ENCODE measurements at regions not wholly inside any gene's neighbourhood (a gene's known extent, or its start where the extent isn't known, plus 50 kb on each side); places are given as distances from the start of the nearest gene placed in this dataset.

- no peaks in the 10 kb centered on the region for H3K27me3 ChIP-seq (ENCODE audit: insufficient read depth, low read length)
- H3K79me2 ChIP-seq (ENCODE audit: control insufficient read depth, insufficient read depth, low read length, poor library complexity), result no peaks in the 10 kb centered on the region
- H3K18ac ChIP-seq (ENCODE audit: low read length), result no peak overlapping the region
- H2BK120ac ChIP-seq (ENCODE audit: insufficient read depth, low read length, poor library complexity), result no peak overlapping the region
- H2AFZ ChIP-seq (ENCODE audit: insufficient read depth, low read length, poor library complexity), result no peak overlapping the region
- no peaks in the 10 kb centered on the region for H3K36me3 ChIP-seq (ENCODE audit: control insufficient read depth in 1 of 2, insufficient read depth in 2 of 2, low read length in 2 of 2)
- no CpG with 5 or more reads among the region's 11 CpGs for WGBS (ENCODE audit: extremely low coverage, insufficient coverage, insufficient read length)
- H3K79me1 ChIP-seq (ENCODE audit: low read length), result no peaks in the 10 kb centered on the region
- H2BK5ac ChIP-seq (ENCODE audit: low read depth, low read length, poor library complexity), result no peak overlapping the region
- H3K23ac ChIP-seq (ENCODE audit: low read length), result no peak overlapping the region
- DNase-seq, result no peak
- no peak overlapping the region for H3K9ac ChIP-seq (ENCODE audit: low read length)
- no peak overlapping the region for H3K14ac ChIP-seq (ENCODE audit: low read length)
- H3K4me2 ChIP-seq (ENCODE audit: low read length), result no peak overlapping the region
- H4K12ac ChIP-seq (ENCODE audit: low read depth, low read length), result no peak overlapping the region
- H3K4me3 ChIP-seq (ENCODE audit: low read depth, low read length), result no peak overlapping the region
- no peak overlapping the region for H3K4ac ChIP-seq (ENCODE audit: low read depth, low read length)
- no peak overlapping the region for H3K27ac ChIP-seq (ENCODE audit: low read depth, low read length)
- H3K9me3 ChIP-seq (ENCODE audit: insufficient read depth, low read depth, low read length), result peaks cover 2% of the 10 kb centered on the region
- no peak overlapping the region for H4K91ac ChIP-seq (ENCODE audit: low read depth, low read length)
- H4K8ac ChIP-seq (ENCODE audit: low read depth, low read length), result no peak overlapping the region
- H2AK5ac ChIP-seq (ENCODE audit: low read length), result no peak overlapping the region
- no peaks in the 10 kb centered on the region for H3K4me1 ChIP-seq (ENCODE audit: control insufficient read depth in 1 of 2, insufficient read depth in 2 of 2, low read length in 2 of 2)
- H2BK12ac ChIP-seq (ENCODE audit: low read length), result no peak overlapping the region
Observed at GRCh38 chr13:109374609-109375200, 411.7 kb downstream of the IRS2 start.

- H3K4me3 ChIP-seq (ENCODE audit: low read depth, low read length), result no peak overlapping the region
- no peak overlapping the region for H4K91ac ChIP-seq (ENCODE audit: low read depth, low read length)
- H2BK120ac ChIP-seq (ENCODE audit: insufficient read depth, low read length, poor library complexity), result no peak overlapping the region
- H4K8ac ChIP-seq (ENCODE audit: low read depth, low read length), result no peak overlapping the region
- H3K14ac ChIP-seq (ENCODE audit: low read length), result no peak overlapping the region
- H3K27ac ChIP-seq (ENCODE audit: low read depth, low read length), result no peak overlapping the region
- no peaks in the 10 kb centered on the region for H3K36me3 ChIP-seq (ENCODE audit: control insufficient read depth in 1 of 2, insufficient read depth in 2 of 2, low read length in 2 of 2)
- H2BK5ac ChIP-seq (ENCODE audit: low read depth, low read length, poor library complexity), result no peak overlapping the region
- H4K12ac ChIP-seq (ENCODE audit: low read depth, low read length), result no peak overlapping the region
- H3K4ac ChIP-seq (ENCODE audit: low read depth, low read length), result no peak overlapping the region
- H2AFZ ChIP-seq (ENCODE audit: insufficient read depth, low read length, poor library complexity), result no peak overlapping the region
- H3K4me1 ChIP-seq (ENCODE audit: control insufficient read depth in 1 of 2, insufficient read depth in 2 of 2, low read length in 2 of 2), result no peaks in the 10 kb centered on the region
- H3K79me2 ChIP-seq (ENCODE audit: control insufficient read depth, insufficient read depth, low read length, poor library complexity), result no peaks in the 10 kb centered on the region
- no peaks in the 10 kb centered on the region for H3K79me1 ChIP-seq (ENCODE audit: low read length)
- H3K23ac ChIP-seq (ENCODE audit: low read length), result no peak overlapping the region
- DNase-seq, result no peak
- H3K27me3 ChIP-seq (ENCODE audit: insufficient read depth, low read length), result no peaks in the 10 kb centered on the region
- H2AK5ac ChIP-seq (ENCODE audit: low read length), result no peak overlapping the region
- no peak overlapping the region for H3K9ac ChIP-seq (ENCODE audit: low read length)
- H2BK12ac ChIP-seq (ENCODE audit: low read length), result no peak overlapping the region
- H3K4me2 ChIP-seq (ENCODE audit: low read length), result no peak overlapping the region
- no CpG with 5 or more reads among the region's 6 CpGs for WGBS (ENCODE audit: extremely low coverage, insufficient coverage, insufficient read length)
- H3K18ac ChIP-seq (ENCODE audit: low read length), result no peak overlapping the region
- peaks cover 2% of the 10 kb centered on the region for H3K9me3 ChIP-seq (ENCODE audit: insufficient read depth, low read depth, low read length)
Observed at GRCh38 chr13:109372666-109373065, 413.7 kb downstream of the IRS2 start.

- Histone ChIP-seq H3K4me3 (ENCODE audit: low read depth, low read length) (no peak overlapping the region), H3K9ac (ENCODE audit: low read length) (no peak overlapping the region), H4K8ac (ENCODE audit: low read depth, low read length) (no peak overlapping the region), H3K9me3 (ENCODE audit: insufficient read depth, low read depth, low read length) (peaks cover 3% of the 10 kb centered on the region), H3K14ac (ENCODE audit: low read length) (no peak overlapping the region), H3K36me3 (ENCODE audit: control insufficient read depth in 1 of 2, insufficient read depth in 2 of 2, low read length in 2 of 2) (no peaks in the 10 kb centered on the region), H2BK120ac (ENCODE audit: insufficient read depth, low read length, poor library complexity) (no peak overlapping the region), H4K91ac (ENCODE audit: low read depth, low read length) (no peak overlapping the region), H3K27ac (ENCODE audit: low read depth, low read length) (no peak overlapping the region), H3K27me3 (ENCODE audit: insufficient read depth, low read length) (no peaks in the 10 kb centered on the region), H4K12ac (ENCODE audit: low read depth, low read length) (no peak overlapping the region), H2AFZ (ENCODE audit: insufficient read depth, low read length, poor library complexity) (no peak overlapping the region), H3K18ac (ENCODE audit: low read length) (no peak overlapping the region), H2BK12ac (ENCODE audit: low read length) (no peak overlapping the region), H3K79me2 (ENCODE audit: control insufficient read depth, insufficient read depth, low read length, poor library complexity) (no peaks in the 10 kb centered on the region), H3K4me1 (ENCODE audit: control insufficient read depth in 1 of 2, insufficient read depth in 2 of 2, low read length in 2 of 2) (no peaks in the 10 kb centered on the region), H2BK5ac (ENCODE audit: low read depth, low read length, poor library complexity) (no peak overlapping the region), H3K23ac (ENCODE audit: low read length) (no peak overlapping the region), H3K79me1 (ENCODE audit: low read length) (no peaks in the 10 kb centered on the region), H3K4me2 (ENCODE audit: low read length) (no peak overlapping the region), H2AK5ac (ENCODE audit: low read length) (no peak overlapping the region), H3K4ac (ENCODE audit: low read depth, low read length) (no peak overlapping the region)
- no CpG with 5 or more reads among the region's 8 CpGs for WGBS (ENCODE audit: extremely low coverage, insufficient coverage, insufficient read length)
- no peak for DNase-seq
Observed at GRCh38 chr13:109371066-109371465, 415.3 kb downstream of the IRS2 start.

- Histone ChIP-seq H3K79me1 (ENCODE audit: low read length) (no peaks in the 10 kb centered on the region), H2BK120ac (ENCODE audit: insufficient read depth, low read length, poor library complexity) (no peak overlapping the region), H4K91ac (ENCODE audit: low read depth, low read length) (no peak overlapping the region), H2BK12ac (ENCODE audit: low read length) (no peak overlapping the region), H3K4me1 (ENCODE audit: control insufficient read depth in 1 of 2, insufficient read depth in 2 of 2, low read length in 2 of 2) (no peaks in the 10 kb centered on the region), H3K4ac (ENCODE audit: low read depth, low read length) (no peak overlapping the region), H3K9ac (ENCODE audit: low read length) (no peak overlapping the region), H3K79me2 (ENCODE audit: control insufficient read depth, insufficient read depth, low read length, poor library complexity) (no peaks in the 10 kb centered on the region), H3K4me2 (ENCODE audit: low read length) (no peak overlapping the region), H4K8ac (ENCODE audit: low read depth, low read length) (no peak overlapping the region), H3K23ac (ENCODE audit: low read length) (no peak overlapping the region), H2BK5ac (ENCODE audit: low read depth, low read length, poor library complexity) (no peak overlapping the region), H2AK5ac (ENCODE audit: low read length) (no peak overlapping the region), H3K18ac (ENCODE audit: low read length) (no peak overlapping the region), H3K4me3 (ENCODE audit: low read depth, low read length) (no peak overlapping the region), H3K14ac (ENCODE audit: low read length) (no peak overlapping the region), H3K27me3 (ENCODE audit: insufficient read depth, low read length) (no peaks in the 10 kb centered on the region), H3K27ac (ENCODE audit: low read depth, low read length) (no peak overlapping the region), H2AFZ (ENCODE audit: insufficient read depth, low read length, poor library complexity) (no peak overlapping the region), H4K12ac (ENCODE audit: low read depth, low read length) (no peak overlapping the region), H3K36me3 (ENCODE audit: control insufficient read depth in 1 of 2, insufficient read depth in 2 of 2, low read length in 2 of 2) (no peaks in the 10 kb centered on the region), H3K9me3 (ENCODE audit: insufficient read depth, low read depth, low read length) (peaks cover 3% of the 10 kb centered on the region)
- WGBS (ENCODE audit: extremely low coverage, insufficient coverage, insufficient read length), result no CpG with 5 or more reads among the region's 10 CpGs
- no peak for DNase-seq
Observed at GRCh38 chr13:109370496-109370895, 415.9 kb downstream of the IRS2 start.

All from trophoblast cell (in vitro differentiated cells and primary cell).